Hepatocyte (in vitro differentiated cells): ENCODE measurements at regions not wholly inside any gene's neighbourhood (a gene's known extent, or its start where the extent isn't known, plus 50 kb on each side); places are given as distances from the start of the nearest gene placed in this dataset.

Source experiments
- DNase-seq: peaks from one replicate; pipeline ENCODE4 v3.0.0-alpha.2; 2016; ENCODE audit warnings: low spot score
- H2AFZ ChIP-seq: fragments of 200-600 bp; sonication (generic); 2 replicates; pipeline ENCODE4 v1.6.0; 2016; ENCODE audit warnings: antibody characterized with exemption, mild to moderate bottlenecking
- H3K27ac ChIP-seq: fragments of 200-600 bp; sonication (generic); 2 replicates; pipeline ENCODE4 v1.5.1; 2016; ENCODE audit warnings: mild to moderate bottlenecking
- H3K27me3 ChIP-seq: fragments of 200-600 bp; sonication (generic); 2 replicates; pipeline ENCODE4 v1.6.1; 2016
- H3K36me3 ChIP-seq: fragments of 200-600 bp; sonication (generic); replicated peaks from 2 replicates; pipeline ENCODE4 v1.5.1; 2016; ENCODE audit warnings: low read depth; ENCODE audit not compliant: insufficient read depth
- H3K4me1 ChIP-seq: fragments of 200-600 bp; sonication (generic); 2 replicates; pipeline ENCODE4 v1.5.1; 2016; ENCODE audit warnings: mild to moderate bottlenecking, moderate library complexity; ENCODE audit not compliant: insufficient read depth
- H3K4me2 ChIP-seq: fragments of 200-600 bp; sonication (generic); 2 replicates; pipeline ENCODE4 v1.6.0; 2016
- H3K4me3 ChIP-seq: fragments of 200-600 bp; sonication (generic); 2 replicates; pipeline ENCODE4 v1.5.1; 2016; ENCODE audit warnings: mild to moderate bottlenecking
- H3K79me2 ChIP-seq: fragments of 200-600 bp; sonication (generic); 2 replicates; pipeline ENCODE4 v1.6.0; 2017; ENCODE audit warnings: mild to moderate bottlenecking
- H3K9me2 ChIP-seq: fragments of 200-600 bp; sonication (generic); replicated peaks from 2 replicates; pipeline ENCODE4 v1.6.0; 2017; ENCODE audit warnings: mild to moderate bottlenecking; ENCODE audit not compliant: insufficient read depth
- H3K9me3 ChIP-seq: fragments of 200-600 bp; sonication (generic); 2 replicates; pipeline ENCODE4 v1.5.1; 2016; ENCODE audit warnings: low read depth, mild to moderate bottlenecking
- H4K20me1 ChIP-seq: fragments of 200-600 bp; sonication (generic); 2 replicates; pipeline ENCODE4 v1.6.0; 2016; ENCODE audit warnings: mild to moderate bottlenecking; ENCODE audit not compliant: insufficient read depth, poor library complexity, severe bottlenecking
- EZH2 ChIP-seq: fragments of 200-600 bp; sonication (generic); IDR thresholded peaks from 2 replicates; pipeline ENCODE4 v1.6.1; 2016; ENCODE audit warnings: antibody characterized with exemption, mild to moderate bottlenecking, borderline replicate concordance
- EZH2phosphoT487 ChIP-seq: fragments of 200-600 bp; sonication (generic); IDR thresholded peaks from one replicate; pipeline ENCODE4 v1.6.1; 2018; ENCODE audit warnings: antibody characterized with exemption, mild to moderate bottlenecking, low read depth, moderate library complexity; ENCODE audit not compliant: unreplicated experiment, severe bottlenecking
- WGBS: methylation state at CpG from one replicate; pipeline ENCODE4 v1.1.6; 2016; ENCODE audit warnings: low lambda C conversion rate; ENCODE audit errors: missing lambda C conversion rate; 5-methylcytosine and 5-hydroxymethylcytosine counted together
- TF ChIP-seq, protein P1 (sequence below): fragments of 200-600 bp; sonication (generic); IDR thresholded peaks from 2 replicates; pipeline ENCODE4 v1.5.1; 2016; ENCODE audit warnings: antibody characterized with exemption, mild to moderate bottlenecking; ENCODE audit not compliant: poor library complexity

GRCh38 chr2:136259551-136259950, 141.6 kb upstream of the CXCR4 start:
- Histone ChIP-seq H3K79me2 (no peaks in the 10 kb centered on the region), H3K27me3 (no peaks in the 10 kb centered on the region), H3K4me2 (no peak overlapping the region), H3K27ac (no peak overlapping the region), H3K4me1 (no peaks in the 10 kb centered on the region), H3K4me3 (no peak overlapping the region), H2AFZ (no peak overlapping the region), H4K20me1 (no peaks in the 10 kb centered on the region), H3K36me3 (no peaks in the 10 kb centered on the region), H3K9me2 (no peaks in the 10 kb centered on the region), H3K9me3 (no peaks in the 10 kb centered on the region)
- no peak for DNase-seq
- TF ChIP-seq EZH2phosphoT487 (no peak), EZH2 (no peak)
- TF ChIP-seq, protein P1, sequence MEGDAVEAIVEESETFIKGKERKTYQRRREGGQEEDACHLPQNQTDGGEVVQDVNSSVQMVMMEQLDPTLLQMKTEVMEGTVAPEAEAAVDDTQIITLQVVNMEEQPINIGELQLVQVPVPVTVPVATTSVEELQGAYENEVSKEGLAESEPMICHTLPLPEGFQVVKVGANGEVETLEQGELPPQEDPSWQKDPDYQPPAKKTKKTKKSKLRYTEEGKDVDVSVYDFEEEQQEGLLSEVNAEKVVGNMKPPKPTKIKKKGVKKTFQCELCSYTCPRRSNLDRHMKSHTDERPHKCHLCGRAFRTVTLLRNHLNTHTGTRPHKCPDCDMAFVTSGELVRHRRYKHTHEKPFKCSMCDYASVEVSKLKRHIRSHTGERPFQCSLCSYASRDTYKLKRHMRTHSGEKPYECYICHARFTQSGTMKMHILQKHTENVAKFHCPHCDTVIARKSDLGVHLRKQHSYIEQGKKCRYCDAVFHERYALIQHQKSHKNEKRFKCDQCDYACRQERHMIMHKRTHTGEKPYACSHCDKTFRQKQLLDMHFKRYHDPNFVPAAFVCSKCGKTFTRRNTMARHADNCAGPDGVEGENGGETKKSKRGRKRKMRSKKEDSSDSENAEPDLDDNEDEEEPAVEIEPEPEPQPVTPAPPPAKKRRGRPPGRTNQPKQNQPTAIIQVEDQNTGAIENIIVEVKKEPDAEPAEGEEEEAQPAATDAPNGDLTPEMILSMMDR = no peak
- WGBS = 92% methylated on average over 3 of the region's 3 CpGs

GRCh38 chr2:136257893-136258292, 139.9 kb upstream of the CXCR4 start:
- WGBS = 35% methylated on average over 1 of the region's 1 CpG
- no peak for DNase-seq
- H3K79me2 ChIP-seq = no peaks in the 10 kb centered on the region
- TF ChIP-seq EZH2phosphoT487 = no peak
- TF ChIP-seq EZH2 = no peak
- TF ChIP-seq, protein P1 = no peak
- H3K9me3 ChIP-seq = no peaks in the 10 kb centered on the region
- no peaks in the 10 kb centered on the region for H3K4me1 ChIP-seq
- no peaks in the 10 kb centered on the region for H3K9me2 ChIP-seq
- no peak overlapping the region for H2AFZ ChIP-seq
- no peaks in the 10 kb centered on the region for H3K27me3 ChIP-seq
- H3K4me3 ChIP-seq = no peak overlapping the region
- no peaks in the 10 kb centered on the region for H4K20me1 ChIP-seq
- no peaks in the 10 kb centered on the region for H3K36me3 ChIP-seq
- H3K27ac ChIP-seq = no peak overlapping the region
- no peak overlapping the region for H3K4me2 ChIP-seq

DNA sequence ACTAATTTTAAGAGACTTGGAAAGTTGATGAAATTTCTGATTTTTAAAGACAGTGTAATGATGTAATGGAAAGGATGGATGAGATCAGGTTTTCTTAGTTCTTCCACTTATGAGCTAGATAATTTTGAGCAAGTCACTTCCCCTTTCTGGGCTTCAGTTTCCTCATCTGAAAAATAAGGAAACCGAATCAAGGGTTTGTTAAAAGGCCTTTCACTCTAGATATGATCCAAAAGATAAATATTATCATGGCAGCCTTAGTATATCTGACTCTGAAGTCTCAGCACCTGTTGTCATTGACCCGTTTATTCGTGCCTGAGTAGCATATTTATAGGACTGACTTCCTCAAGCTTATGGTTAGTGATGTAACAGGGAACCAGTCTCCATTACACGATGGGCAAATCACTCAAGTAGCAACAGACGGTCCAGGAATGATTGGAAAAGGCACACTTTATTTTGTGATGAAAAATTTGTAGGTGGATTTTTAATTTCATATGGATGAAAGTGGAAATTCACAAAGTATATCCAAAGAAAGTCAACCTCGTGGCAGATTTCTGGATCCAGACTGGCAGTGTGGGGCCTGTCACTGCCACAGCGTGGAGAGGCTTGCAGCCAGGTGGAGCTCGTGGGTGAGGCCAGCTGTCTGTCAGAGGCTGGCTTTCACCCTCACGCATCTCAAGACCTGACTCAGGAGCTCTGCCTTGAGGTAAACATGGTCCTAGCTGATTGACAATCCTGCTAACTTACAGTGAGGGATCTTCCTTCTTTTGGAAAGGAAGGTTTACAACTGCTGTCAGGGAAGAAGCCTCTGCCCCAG, 137.9 kb upstream of the CXCR4 start:
- Histone ChIP-seq H3K36me3 (no peaks in the 10 kb centered on the region), H3K9me2 (no peaks in the 10 kb centered on the region), H3K4me2 (no peak overlapping the region), H3K79me2 (no peaks in the 10 kb centered on the region), H3K27ac (no peak overlapping the region), H3K4me1 (no peaks in the 10 kb centered on the region), H3K9me3 (no peaks in the 10 kb centered on the region), H2AFZ (no peak overlapping the region), H4K20me1 (no peaks in the 10 kb centered on the region), H3K4me3 (no peak overlapping the region), H3K27me3 (no peaks in the 10 kb centered on the region)
- WGBS = 85% methylated on average over 9 of the region's 9 CpGs
- no peak for DNase-seq
- TF ChIP-seq EZH2 (no peak), EZH2phosphoT487 (no peak)
- TF ChIP-seq, protein P1 = no peak
